ENCODE measurements at regions not wholly inside any gene's neighbourhood (a gene's known extent, or its start where the extent isn't known, plus 50 kb on each side); places are given as distances from the start of the nearest gene placed in this dataset.

GRCh38 chr17:74012465-74012864 lies 191.0 kb upstream of the RPL38 start:
- Histone ChIP-seq H3K4me1 (replicated peaks in 1 of 4; ENCODE audit: control insufficient read depth in 3 of 4, insufficient read depth in 4 of 4, low read length in 3 of 4) (peaks cover 0 to 12% (median 5%) of the 10 kb centered on the region in 4 experiments; a peak in 6 of 7 replicates), H4K20me1 (replicated peaks in 1 of 2; ENCODE audit: control insufficient read depth in 1 of 2, insufficient read depth in 2 of 2, low read length in 2 of 2) (no peaks in the 10 kb centered on the region), H2AK5ac (ENCODE audit: low read depth, low read length) (no peak overlapping the region), H2AFZ (ENCODE audit: low read length) (no peak overlapping the region), H2BK12ac (ENCODE audit: low read depth, low read length) (no peak overlapping the region), H3K4ac (replicated peaks; ENCODE audit: insufficient read length, low read depth, low read length) (no peak overlapping the region), H3K9me3 (ENCODE audit: insufficient read depth in 2 of 2, low read depth in 1 of 2, low read length in 1 of 2) (no peaks in the 10 kb centered on the region), H3K9ac (replicated peaks in 1 of 4; ENCODE audit: extremely low read depth in 1 of 4, low read depth in 3 of 4, low read length in 3 of 4) (no peak overlapping the region), H2BK120ac (replicated peaks; ENCODE audit: low read depth, low read length) (no peak overlapping the region), H3K79me2 (ENCODE audit: control insufficient read depth in 1 of 2, insufficient read depth in 2 of 2, low read length in 2 of 2) (no peaks in the 10 kb centered on the region), H2BK20ac (ENCODE audit: low read length) (no peak overlapping the region), H2BK5ac (ENCODE audit: low read depth, low read length) (no peak overlapping the region), H3K27me3 (replicated peaks in 1 of 4; ENCODE audit: control insufficient read depth in 3 of 4, extremely low read depth in 1 of 4, insufficient read depth in 3 of 4, low read length in 3 of 4) (0 out of 7 replicates have a peak, but pooled peaks cover 0 to 2% (median 0%) of the 10 kb centered on the region in 4 experiments), H4K5ac (ENCODE audit: insufficient read length, low read depth, low read length) (no peak overlapping the region), H3K27ac (ENCODE audit: low read depth, low read length) (no peak overlapping the region), H2BK15ac (ENCODE audit: low read length) (no peak overlapping the region), H3K56ac (replicated peaks; ENCODE audit: insufficient read length, low read depth, low read length) (no peak overlapping the region), H4K91ac (replicated peaks; ENCODE audit: insufficient read length, low read length) (no peak overlapping the region), H3K4me3 (ENCODE audit: extremely low read depth in 1 of 4, insufficient read depth in 2 of 4, low read depth in 3 of 4, low read length in 4 of 4) (no peak overlapping the region), H3K4me2 (ENCODE audit: insufficient read depth in 1 of 2, low read depth in 2 of 2, low read length in 2 of 2) (no peak overlapping the region), H3K79me1 (ENCODE audit: low read depth, low read length) (no peaks in the 10 kb centered on the region; the same call in 1 of the 2 replicates), H3K36me3 (ENCODE audit: control insufficient read depth in 2 of 4, insufficient read depth in 4 of 4, low read length in 3 of 4) (no peaks in the 10 kb centered on the region), H3K14ac (ENCODE audit: insufficient read length) (no peak overlapping the region), H4K8ac (ENCODE audit: extremely low read depth, insufficient read depth, low read length) (no peak overlapping the region), H3K18ac (ENCODE audit: extremely low read depth, low read length) (no peak overlapping the region), H3K23me2 (ENCODE audit: low read depth, low read length) (0 out of 2 replicates have a peak, but pooled peaks cover 2% of the 10 kb centered on the region), H3K23ac (ENCODE audit: insufficient read length) (no peak overlapping the region)
- FAIRE-seq (no peak), DNase-seq (ENCODE audit: low read depth in 1 of 2, low spot score in 2 of 2) (no peak)
- CTCF ChIA-PET (ENCODE audit: partially characterized antibody) = interaction anchor here (2.8 to 11.3 kb wide), 2 partner anchors 16 to 78 kb away, joined by 17 to 110 read pairs; no protein-coding TSS in a partner anchor
- 82% methylated on average over 6 of the region's 6 CpGs; no CpG with 5 or more reads in 1 of the 2 experiments for WGBS, 2 experiments (ENCODE audit: extremely low coverage in 1 of 2, insufficient coverage in 1 of 2, insufficient read length in 1 of 2, insufficient replicate concordance in 2 of 2, low coverage in 1 of 2, low lambda C conversion rate in 2 of 2, missing lambda C conversion rate in 1 of 2)
- TF ChIP-seq CTCF (IDR thresholded peaks at IDR 0.05; ENCODE audit: control extremely low read depth in 1 of 3, insufficient read depth in 1 of 3, low read depth in 1 of 3, low read length in 3 of 3) (no peak), PHF8 (conservative IDR thresholded peaks at IDR 0.05; ENCODE audit: low read depth, low read length) (no peak), ATF2 (IDR thresholded peaks at IDR 0.05; ENCODE audit: low read length) (no peak), MAX (IDR thresholded peaks at IDR 0.05) (no peak)
- POLR2A ChIA-PET (ENCODE audit: partially characterized antibody) = no interaction called here
